H9 (cell line): ENCODE measurements at regions not wholly inside any gene's neighbourhood (a gene's known extent, or its start where the extent isn't known, plus 50 kb on each side); places are given as distances from the start of the nearest gene placed in this dataset.

ENCODE experiments used
- DNase-seq: peaks from one replicate; pipeline ENCODE4 v3.0.0-alpha.2; 2017
- H2AFZ ChIP-seq: one replicate; pipeline ENCODE4 v1.6.1; 2013; ENCODE audit warnings: mild to moderate bottlenecking, low read length, control low read depth, moderate library complexity
- H2AK5ac ChIP-seq: 2 replicates; pipeline ENCODE4 v1.6.1; 2013; ENCODE audit warnings: low read length, control low read depth, mixed read lengths; ENCODE audit not compliant: insufficient read length
- H2BK120ac ChIP-seq: one replicate; pipeline ENCODE4 v1.6.1; 2013; ENCODE audit warnings: low read depth, mild to moderate bottlenecking, low read length, control low read depth, inconsistent platforms; ENCODE audit not compliant: poor library complexity, severe bottlenecking
- H2BK12ac ChIP-seq: 2 replicates; pipeline ENCODE4 v1.6.1; 2013; ENCODE audit warnings: low read length, control low read depth, mixed read lengths, low read depth; ENCODE audit not compliant: insufficient read length
- H2BK15ac ChIP-seq: 2 replicates; pipeline ENCODE4 v1.6.1; 2013; ENCODE audit warnings: low read depth, low read length, control low read depth
- H2BK20ac ChIP-seq: one replicate; pipeline ENCODE4 v1.6.1; 2013; ENCODE audit warnings: low read depth, mild to moderate bottlenecking, low read length, control low read depth, inconsistent platforms; ENCODE audit not compliant: poor library complexity, severe bottlenecking
- H2BK5ac ChIP-seq: 2 replicates; pipeline ENCODE4 v1.6.1; 2013; ENCODE audit warnings: low read length, control low read depth, mixed read lengths; ENCODE audit not compliant: insufficient read length
- H3K14ac ChIP-seq: 2 replicates; pipeline ENCODE4 v1.6.1; 2013; ENCODE audit warnings: low read length, control low read depth; ENCODE audit not compliant: insufficient read depth
- H3K18ac ChIP-seq: 2 replicates; pipeline ENCODE4 v1.6.1; 2013; ENCODE audit warnings: low read depth, mild to moderate bottlenecking, mixed read lengths, low read length, control low read depth; ENCODE audit not compliant: insufficient read length
- H3K23ac ChIP-seq: 2 replicates; pipeline ENCODE4 v1.6.1; 2013; ENCODE audit warnings: low read length, control low read depth, mixed read lengths, low read depth; ENCODE audit not compliant: insufficient read length
- H3K23me2 ChIP-seq: 2 replicates; pipeline ENCODE4 v1.6.1; 2013; ENCODE audit warnings: low read depth, mild to moderate bottlenecking, mixed read lengths, low read length, control low read depth; ENCODE audit not compliant: insufficient read length, poor library complexity, severe bottlenecking
- H3K27ac ChIP-seq: 2 replicates; pipeline ENCODE4 v1.5.1; 2013; ENCODE audit warnings: low read length, control low read depth, mixed read lengths, low read depth; ENCODE audit not compliant: insufficient read length
- H3K27me3 ChIP-seq: 2 replicates; pipeline ENCODE4 v1.6.1; 2013; ENCODE audit warnings: low read length, control low read depth, inconsistent platforms; ENCODE audit not compliant: insufficient read depth
- H3K4ac ChIP-seq: 2 replicates; pipeline ENCODE4 v1.6.1; 2013; ENCODE audit warnings: low read depth, mild to moderate bottlenecking, control low read depth, inconsistent platforms, low read length, moderate library complexity
- H3K4me1 ChIP-seq: 2 replicates; pipeline ENCODE4 v1.6.1; 2013; ENCODE audit warnings: low read length, control low read depth, inconsistent platforms; ENCODE audit not compliant: insufficient read depth
- H3K4me2 ChIP-seq: 2 replicates; pipeline ENCODE4 v1.6.1; 2013; ENCODE audit warnings: low read length, control low read depth, mixed read lengths; ENCODE audit not compliant: insufficient read length, insufficient read depth
- H3K56ac ChIP-seq: 2 replicates; pipeline ENCODE4 v1.6.1; 2013; ENCODE audit warnings: low read depth, mild to moderate bottlenecking, mixed read lengths, low read length, control low read depth; ENCODE audit not compliant: insufficient read length
- H3K79me1 ChIP-seq: 2 replicates; pipeline ENCODE4 v1.6.1; 2013; ENCODE audit warnings: low read depth, mild to moderate bottlenecking, moderate library complexity, low read length, control low read depth, inconsistent platforms; ENCODE audit not compliant: insufficient read depth, poor library complexity, severe bottlenecking
- H3K79me2 ChIP-seq: 2 replicates; pipeline ENCODE4 v1.6.1; 2013; ENCODE audit warnings: low read length, control low read depth, inconsistent platforms; ENCODE audit not compliant: insufficient read depth
- H3K9ac ChIP-seq: 2 replicates; pipeline ENCODE4 v1.6.1; 2013; ENCODE audit warnings: low read length, control low read depth, mixed read lengths; ENCODE audit not compliant: insufficient read length; ENCODE audit errors: extremely low read depth
- H3K9me3 ChIP-seq: one replicate; pipeline ENCODE4 v1.6.1; 2013; ENCODE audit warnings: low read depth, low read length, inconsistent platforms; ENCODE audit not compliant: control insufficient read depth
- H3T11ph ChIP-seq: one replicate; pipeline ENCODE4 v1.6.1; 2013; ENCODE audit warnings: mild to moderate bottlenecking, low read length, control low read depth, inconsistent platforms
- H4K20me1 ChIP-seq: one replicate; pipeline ENCODE4 v1.6.1; 2013; ENCODE audit not compliant: control insufficient read depth, insufficient read length, insufficient read depth
- H4K5ac ChIP-seq: 2 replicates; pipeline ENCODE4 v1.6.1; 2013; ENCODE audit warnings: low read depth, mild to moderate bottlenecking, mixed read lengths, low read length, control low read depth; ENCODE audit not compliant: insufficient read length
- H4K8ac ChIP-seq: replicated peaks from 2 replicates; pipeline ENCODE4 v1.6.1; 2013; ENCODE audit warnings: low read length, control low read depth, mixed read lengths, low read depth; ENCODE audit not compliant: insufficient read length
- H4K91ac ChIP-seq: 2 replicates; pipeline ENCODE4 v1.6.1; 2013; ENCODE audit warnings: low read depth, mild to moderate bottlenecking, moderate library complexity, mixed read lengths, low read length, control low read depth; ENCODE audit not compliant: insufficient read length
- H3K27ac Mint-ChIP-seq, 3 experiments: 2 replicates in 2 of 3; 3 replicates in 1 of 3; pipeline ENCODE4 v1.8.0; 2020 to 2021; ENCODE audit warnings: mixed read lengths in 3 of 3, mild to moderate bottlenecking in 1 of 3, moderate library complexity in 1 of 3
- H3K27me3 Mint-ChIP-seq: 2 replicates; pipeline ENCODE4 v1.8.0; 2021; ENCODE audit warnings: low read depth, mild to moderate bottlenecking, moderate library complexity, mixed read lengths
- H3K36me3 Mint-ChIP-seq, 3 experiments: 2 replicates in 2 of 3; 3 replicates in 1 of 3; pipeline ENCODE4 v1.8.0; 2020 to 2021; ENCODE audit warnings: low read depth in 3 of 3, mixed read lengths in 3 of 3; ENCODE audit not compliant: insufficient read depth in 1 of 3
- H3K4me1 Mint-ChIP-seq, 2 experiments: 2 replicates each; pipeline ENCODE4 v1.8.0; 2020; ENCODE audit warnings: mixed read lengths in 2 of 2
- H3K4me3 Mint-ChIP-seq, 2 experiments: 2 replicates in 1 of 2; 3 replicates in 1 of 2; pipeline ENCODE4 v1.8.0; 2020 to 2021; ENCODE audit warnings: mild to moderate bottlenecking in 2 of 2, mixed read lengths in 2 of 2, moderate library complexity in 1 of 2
- H3K9me3 Mint-ChIP-seq, 2 experiments: 2 replicates in 1 of 2; 3 replicates in 1 of 2; pipeline ENCODE4 v1.8.0; 2020; ENCODE audit warnings: mild to moderate bottlenecking in 2 of 2, mixed read lengths in 2 of 2, moderate library complexity in 1 of 2
- CTCF ChIP-seq: fragments of 200-600 bp; sonication (generic); conservative IDR thresholded peaks from 3 replicates; pipeline ENCODE4 v1.8.0; 2021; ENCODE audit warnings: antibody characterized with exemption, mild to moderate bottlenecking
- WGBS: extraction: QIAGEN DNeasy Blood & Tissue Kit; methylation state at CpG from one replicate; pipeline ENCODE4 v1.1.7; 2013; ENCODE audit warnings: missing lambda C conversion rate, low lambda C conversion rate, mixed read lengths; ENCODE audit not compliant: insufficient read length; ENCODE audit errors: extremely low coverage; 5-methylcytosine and 5-hydroxymethylcytosine counted together

DNA sequence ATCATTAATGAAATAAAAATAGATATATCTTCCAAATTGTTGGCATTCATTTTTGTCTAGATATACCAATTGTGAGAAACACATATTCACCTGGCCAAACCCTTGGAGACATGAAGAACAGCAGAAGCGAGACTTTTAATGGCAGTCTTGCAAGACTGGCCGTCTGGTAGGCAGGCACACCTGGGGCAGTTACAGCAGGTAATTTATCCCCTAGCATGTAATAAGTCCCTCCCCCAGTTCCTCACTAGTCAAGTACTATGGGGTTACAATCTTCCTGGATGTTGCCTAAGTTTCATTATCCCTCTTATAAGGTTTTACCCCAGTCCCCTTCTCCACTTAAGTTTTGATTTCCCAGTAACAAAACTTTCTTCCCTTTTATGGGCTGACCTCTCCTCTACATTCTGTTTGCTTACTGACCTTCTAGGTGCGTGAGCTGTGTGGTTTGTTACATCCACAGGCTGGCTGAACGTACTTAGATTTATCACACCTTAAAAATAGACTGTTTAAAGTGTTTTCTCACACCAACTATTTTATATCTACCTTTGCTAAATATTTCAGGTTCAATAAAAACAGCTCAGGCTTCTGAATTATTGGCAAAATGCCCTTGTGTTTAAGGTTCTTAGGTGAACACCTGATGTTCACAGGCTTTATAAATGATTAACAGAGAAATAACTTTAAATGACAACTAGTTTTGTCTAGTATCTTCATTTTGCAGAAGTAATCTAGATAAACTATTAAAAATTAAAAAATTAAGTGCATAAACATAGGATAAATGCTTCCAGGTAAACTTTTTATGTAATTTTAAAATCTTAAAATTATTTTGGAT, 365.0 kb upstream of the TFPI start:
- H3K36me3 Mint-ChIP-seq, result no peaks in the 10 kb centered on the region
- Histone ChIP-seq H2BK12ac (no peak overlapping the region), H3K79me2 (no peaks in the 10 kb centered on the region), H4K20me1 (no peaks in the 10 kb centered on the region), H3K27me3 (no peaks in the 10 kb centered on the region), H2AK5ac (no peak overlapping the region), H3K14ac (no peak overlapping the region), H3K23ac (no peak overlapping the region), H2BK20ac (no peak overlapping the region), H3K4ac (no peak overlapping the region), H2BK15ac (no peak overlapping the region), H3K9me3 (no peaks in the 10 kb centered on the region), H2BK5ac (no peak overlapping the region), H3K56ac (no peak overlapping the region), H3K9ac (no peak overlapping the region), H3K18ac (no peak overlapping the region), H3K79me1 (no peaks in the 10 kb centered on the region), H3K4me1 (no peaks in the 10 kb centered on the region), H3K23me2 (no peaks in the 10 kb centered on the region), H2BK120ac (no peak overlapping the region), H3T11ph (no peak overlapping the region), H4K91ac (no peak overlapping the region), H4K5ac (no peak overlapping the region), H4K8ac (no peak overlapping the region), H3K4me2 (no peak overlapping the region), H2AFZ (no peak overlapping the region), H3K27ac (no peak overlapping the region)
- no peaks in the 10 kb centered on the region for H3K9me3 Mint-ChIP-seq
- no peak overlapping the region for H3K27ac Mint-ChIP-seq
- TF ChIP-seq CTCF, result no peak
- WGBS, result no CpG with 5 or more reads among the region's 4 CpGs
- H3K27me3 Mint-ChIP-seq, result no peaks in the 10 kb centered on the region
- H3K4me1 Mint-ChIP-seq, result no peaks in the 10 kb centered on the region; a peak in 1 of 4 replicates
- DNase-seq, result no peak
- H3K4me3 Mint-ChIP-seq, result no peak overlapping the region
